GM23338 (cell line): ENCODE measurements at regions not wholly inside any gene's neighbourhood (a gene's known extent, or its start where the extent isn't known, plus 50 kb on each side); places are given as distances from the start of the nearest gene placed in this dataset.

Experiments used
- ATAC-seq: fragments of 200-7000 bp; cut with Tn5 transposase; 3 replicates; pipeline ENCODE4 v1.9.1; 2020
- DNase-seq: peaks from one replicate; pipeline ENCODE4 v3.0.0-alpha.2; 2015; ENCODE audit warnings: low spot score
- H2AFZ ChIP-seq: fragments of 200-600 bp; sonication (generic); 2 replicates; pipeline ENCODE4 v1.8.0; 2016; ENCODE audit warnings: antibody characterized with exemption, mild to moderate bottlenecking, moderate library complexity
- H3F3A ChIP-seq: fragments of 200-600 bp; sonication (generic); replicated peaks from 2 replicates; pipeline ENCODE4 v1.8.0; 2017; ENCODE audit warnings: antibody characterized with exemption, mixed run types, low read depth
- H3K27ac ChIP-seq: fragments of 200-600 bp; sonication (generic); 2 replicates; pipeline ENCODE4 v1.6.1; 2016; ENCODE audit warnings: low read depth
- H3K27me3 ChIP-seq: fragments of 200-600 bp; sonication (generic); 2 replicates; pipeline ENCODE4 v1.8.0; 2016; ENCODE audit warnings: mild to moderate bottlenecking, mixed run types, moderate library complexity; ENCODE audit not compliant: insufficient read depth
- H3K36me3 ChIP-seq: fragments of 200-600 bp; sonication (generic); 2 replicates; pipeline ENCODE4 v1.8.0; 2016; ENCODE audit warnings: mild to moderate bottlenecking; ENCODE audit not compliant: insufficient read depth
- H3K4me1 ChIP-seq: fragments of 200-600 bp; sonication (generic); 2 replicates; pipeline ENCODE4 v1.8.0; 2016; ENCODE audit warnings: mild to moderate bottlenecking, moderate library complexity; ENCODE audit not compliant: insufficient read depth
- H3K4me2 ChIP-seq: fragments of 200-600 bp; sonication (generic); 2 replicates; pipeline ENCODE4 v1.7.1; 2017; ENCODE audit warnings: mixed run types
- H3K4me3 ChIP-seq: fragments of 200-600 bp; sonication (generic); 2 replicates; pipeline ENCODE4 v1.6.1; 2016; ENCODE audit warnings: mixed run types
- H3K79me2 ChIP-seq: fragments of 200-600 bp; sonication (generic); replicated peaks from 2 replicates; pipeline ENCODE4 v1.8.0; 2017; ENCODE audit warnings: mild to moderate bottlenecking; ENCODE audit not compliant: insufficient read depth
- H3K9me2 ChIP-seq: fragments of 200-600 bp; sonication (generic); 2 replicates; pipeline ENCODE4 v1.8.0; 2017; ENCODE audit not compliant: insufficient read depth
- H4K20me1 ChIP-seq: fragments of 200-600 bp; sonication (generic); replicated peaks from 2 replicates; pipeline ENCODE4 v1.8.0; 2017; ENCODE audit warnings: mild to moderate bottlenecking; ENCODE audit not compliant: insufficient read depth
- H3K27ac Mint-ChIP-seq: 2 replicates; pipeline ENCODE4 v1.8.0; 2020; ENCODE audit warnings: inconsistent platforms, mild to moderate bottlenecking, moderate library complexity, mixed read lengths
- H3K27me3 Mint-ChIP-seq: 3 replicates; pipeline ENCODE4 v1.8.0; 2022; ENCODE audit warnings: low read depth, mild to moderate bottlenecking, moderate library complexity, mixed read lengths, inconsistent platforms; ENCODE audit not compliant: insufficient read depth, poor library complexity
- H3K36me3 Mint-ChIP-seq: 3 replicates; pipeline ENCODE4 v1.8.0; 2021; ENCODE audit warnings: low read depth, mild to moderate bottlenecking, inconsistent platforms, moderate library complexity, mixed read lengths
- H3K4me1 Mint-ChIP-seq: 3 replicates; pipeline ENCODE4 v1.8.0; 2020; ENCODE audit warnings: mild to moderate bottlenecking, inconsistent platforms, mixed read lengths
- H3K4me3 Mint-ChIP-seq: 3 replicates; pipeline ENCODE4 v1.8.0; 2021; ENCODE audit warnings: moderate library complexity, mild to moderate bottlenecking, inconsistent platforms, mixed read lengths
- H3K9me3 Mint-ChIP-seq: 3 replicates; pipeline ENCODE4 v1.8.0; 2020; ENCODE audit warnings: moderate library complexity, mild to moderate bottlenecking, inconsistent platforms, mixed read lengths
- CREB1 ChIP-seq: fragments of 250-450 bp; sonication (Bioruptor Pico); IDR thresholded peaks from 2 replicates; pipeline ENCODE4 v1.5.0; 2020; ENCODE audit warnings: low read depth, mild to moderate bottlenecking, moderate library complexity
- EZH2phosphoT487 ChIP-seq: fragments of 200-600 bp; sonication (generic); IDR thresholded peaks from one replicate; pipeline ENCODE4 v1.8.1; 2018; ENCODE audit warnings: antibody characterized with exemption; ENCODE audit not compliant: unreplicated experiment
- JUNB ChIP-seq: IDR thresholded peaks from one replicate; pipeline ENCODE4 v1.6.1; 2016; ENCODE audit warnings: antibody characterized with exemption; ENCODE audit not compliant: unreplicated experiment
- NANOG ChIP-seq: IDR thresholded peaks from 2 replicates; pipeline ENCODE4 v1.6.1; 2016; ENCODE audit warnings: antibody characterized with exemption, borderline replicate concordance
- POLR2AphosphoS5 ChIP-seq: IDR thresholded peaks from 2 replicates; pipeline ENCODE4 v1.6.1; 2016; ENCODE audit warnings: antibody characterized with exemption, low read depth
- STAT1 ChIP-seq: IDR thresholded peaks from one replicate; pipeline ENCODE4 v1.6.1; 2016; ENCODE audit warnings: antibody characterized with exemption; ENCODE audit not compliant: unreplicated experiment
- ZNF331 ChIP-seq: fragments of 250-450 bp; sonication (Bioruptor Pico); IDR thresholded peaks from 2 replicates; pipeline ENCODE4 v1.5.0; 2020; ENCODE audit warnings: low read depth, mild to moderate bottlenecking, moderate library complexity
- TF ChIP-seq, protein P1 (sequence below), 2 experiments: fragments of 200-600 bp in 1 of 2; sonication (generic) in 1 of 2; conservative IDR thresholded peaks; 2 replicates each; pipeline versions ENCODE4 v1.5.1 to v1.6.1; 2016 to 2017; ENCODE audit warnings: antibody characterized with exemption in 2 of 2, low read depth in 2 of 2, mild to moderate bottlenecking in 2 of 2, moderate library complexity in 1 of 2
- TF ChIP-seq, protein P2 (sequence below): fragments of 250-450 bp; sonication (Bioruptor Pico); IDR thresholded peaks from 2 replicates; pipeline ENCODE4 v1.5.0; 2020; ENCODE audit warnings: mild to moderate bottlenecking, moderate library complexity
- TF ChIP-seq, protein P3 (sequence below): IDR thresholded peaks from 2 replicates; pipeline ENCODE4 v1.6.1; 2016; ENCODE audit warnings: antibody characterized with exemption
- TF ChIP-seq, protein P4 (sequence below): IDR thresholded peaks from one replicate; pipeline ENCODE4 v1.6.1; 2018; ENCODE audit warnings: antibody characterized with exemption; ENCODE audit not compliant: unreplicated experiment

DNA sequence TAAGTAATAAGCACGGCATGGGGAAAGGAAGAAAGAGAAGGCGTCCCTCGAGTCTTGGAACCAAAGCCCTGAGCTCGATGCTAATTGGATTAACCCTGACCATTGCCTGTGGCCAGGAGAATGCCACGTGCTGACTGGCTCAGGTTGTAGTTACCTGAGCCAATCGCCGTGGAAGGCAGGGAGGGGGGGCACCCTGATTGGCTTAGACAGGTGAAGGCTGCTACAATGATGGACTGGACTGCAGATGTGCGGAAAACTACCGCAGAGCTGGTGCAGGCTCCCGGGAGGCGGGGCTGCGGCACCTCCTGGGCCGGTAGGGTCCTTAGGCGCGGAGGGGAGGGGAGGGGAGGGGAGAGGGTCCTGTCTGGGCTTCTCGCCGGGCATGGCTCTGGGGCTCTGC, 121.3 kb downstream of the TFAP2C start:
- Mint-ChIP-seq H3K4me3 (no peak overlapping the region), H3K36me3 (no peaks in the 10 kb centered on the region), H3K27ac (no peak overlapping the region), H3K27me3 (peaks cover 13% of the 10 kb centered on the region), H3K4me1 (peaks cover 45% of the 10 kb centered on the region), H3K9me3 (no peaks in the 10 kb centered on the region)
- H3K4me2 ChIP-seq, result peak overlapping the region; percentile 42; the same call in 1 of the 2 replicates
- DNase-seq (peak; percentile 87), ATAC-seq (peak; percentile 93)
- no peak overlapping the region for H3K27ac ChIP-seq
- H2AFZ ChIP-seq, result 0 out of 2 replicates have a peak overlapping the region, but pooled peaks have one; percentile 61
- TF ChIP-seq STAT1 (no peak), POLR2AphosphoS5 (no peak), NANOG (no peak), ZNF331 (CRISPR knock-in tag) (no peak), CREB1 (CRISPR knock-in tag) (no peak), JUNB (no peak), EZH2phosphoT487 (no peak)
- TF ChIP-seq, protein P1, sequence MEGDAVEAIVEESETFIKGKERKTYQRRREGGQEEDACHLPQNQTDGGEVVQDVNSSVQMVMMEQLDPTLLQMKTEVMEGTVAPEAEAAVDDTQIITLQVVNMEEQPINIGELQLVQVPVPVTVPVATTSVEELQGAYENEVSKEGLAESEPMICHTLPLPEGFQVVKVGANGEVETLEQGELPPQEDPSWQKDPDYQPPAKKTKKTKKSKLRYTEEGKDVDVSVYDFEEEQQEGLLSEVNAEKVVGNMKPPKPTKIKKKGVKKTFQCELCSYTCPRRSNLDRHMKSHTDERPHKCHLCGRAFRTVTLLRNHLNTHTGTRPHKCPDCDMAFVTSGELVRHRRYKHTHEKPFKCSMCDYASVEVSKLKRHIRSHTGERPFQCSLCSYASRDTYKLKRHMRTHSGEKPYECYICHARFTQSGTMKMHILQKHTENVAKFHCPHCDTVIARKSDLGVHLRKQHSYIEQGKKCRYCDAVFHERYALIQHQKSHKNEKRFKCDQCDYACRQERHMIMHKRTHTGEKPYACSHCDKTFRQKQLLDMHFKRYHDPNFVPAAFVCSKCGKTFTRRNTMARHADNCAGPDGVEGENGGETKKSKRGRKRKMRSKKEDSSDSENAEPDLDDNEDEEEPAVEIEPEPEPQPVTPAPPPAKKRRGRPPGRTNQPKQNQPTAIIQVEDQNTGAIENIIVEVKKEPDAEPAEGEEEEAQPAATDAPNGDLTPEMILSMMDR (conservative IDR thresholded peaks at IDR 0.05; ENCODE audit: low read depth in 2 of 2), result no peak
- TF ChIP-seq, protein P2, sequence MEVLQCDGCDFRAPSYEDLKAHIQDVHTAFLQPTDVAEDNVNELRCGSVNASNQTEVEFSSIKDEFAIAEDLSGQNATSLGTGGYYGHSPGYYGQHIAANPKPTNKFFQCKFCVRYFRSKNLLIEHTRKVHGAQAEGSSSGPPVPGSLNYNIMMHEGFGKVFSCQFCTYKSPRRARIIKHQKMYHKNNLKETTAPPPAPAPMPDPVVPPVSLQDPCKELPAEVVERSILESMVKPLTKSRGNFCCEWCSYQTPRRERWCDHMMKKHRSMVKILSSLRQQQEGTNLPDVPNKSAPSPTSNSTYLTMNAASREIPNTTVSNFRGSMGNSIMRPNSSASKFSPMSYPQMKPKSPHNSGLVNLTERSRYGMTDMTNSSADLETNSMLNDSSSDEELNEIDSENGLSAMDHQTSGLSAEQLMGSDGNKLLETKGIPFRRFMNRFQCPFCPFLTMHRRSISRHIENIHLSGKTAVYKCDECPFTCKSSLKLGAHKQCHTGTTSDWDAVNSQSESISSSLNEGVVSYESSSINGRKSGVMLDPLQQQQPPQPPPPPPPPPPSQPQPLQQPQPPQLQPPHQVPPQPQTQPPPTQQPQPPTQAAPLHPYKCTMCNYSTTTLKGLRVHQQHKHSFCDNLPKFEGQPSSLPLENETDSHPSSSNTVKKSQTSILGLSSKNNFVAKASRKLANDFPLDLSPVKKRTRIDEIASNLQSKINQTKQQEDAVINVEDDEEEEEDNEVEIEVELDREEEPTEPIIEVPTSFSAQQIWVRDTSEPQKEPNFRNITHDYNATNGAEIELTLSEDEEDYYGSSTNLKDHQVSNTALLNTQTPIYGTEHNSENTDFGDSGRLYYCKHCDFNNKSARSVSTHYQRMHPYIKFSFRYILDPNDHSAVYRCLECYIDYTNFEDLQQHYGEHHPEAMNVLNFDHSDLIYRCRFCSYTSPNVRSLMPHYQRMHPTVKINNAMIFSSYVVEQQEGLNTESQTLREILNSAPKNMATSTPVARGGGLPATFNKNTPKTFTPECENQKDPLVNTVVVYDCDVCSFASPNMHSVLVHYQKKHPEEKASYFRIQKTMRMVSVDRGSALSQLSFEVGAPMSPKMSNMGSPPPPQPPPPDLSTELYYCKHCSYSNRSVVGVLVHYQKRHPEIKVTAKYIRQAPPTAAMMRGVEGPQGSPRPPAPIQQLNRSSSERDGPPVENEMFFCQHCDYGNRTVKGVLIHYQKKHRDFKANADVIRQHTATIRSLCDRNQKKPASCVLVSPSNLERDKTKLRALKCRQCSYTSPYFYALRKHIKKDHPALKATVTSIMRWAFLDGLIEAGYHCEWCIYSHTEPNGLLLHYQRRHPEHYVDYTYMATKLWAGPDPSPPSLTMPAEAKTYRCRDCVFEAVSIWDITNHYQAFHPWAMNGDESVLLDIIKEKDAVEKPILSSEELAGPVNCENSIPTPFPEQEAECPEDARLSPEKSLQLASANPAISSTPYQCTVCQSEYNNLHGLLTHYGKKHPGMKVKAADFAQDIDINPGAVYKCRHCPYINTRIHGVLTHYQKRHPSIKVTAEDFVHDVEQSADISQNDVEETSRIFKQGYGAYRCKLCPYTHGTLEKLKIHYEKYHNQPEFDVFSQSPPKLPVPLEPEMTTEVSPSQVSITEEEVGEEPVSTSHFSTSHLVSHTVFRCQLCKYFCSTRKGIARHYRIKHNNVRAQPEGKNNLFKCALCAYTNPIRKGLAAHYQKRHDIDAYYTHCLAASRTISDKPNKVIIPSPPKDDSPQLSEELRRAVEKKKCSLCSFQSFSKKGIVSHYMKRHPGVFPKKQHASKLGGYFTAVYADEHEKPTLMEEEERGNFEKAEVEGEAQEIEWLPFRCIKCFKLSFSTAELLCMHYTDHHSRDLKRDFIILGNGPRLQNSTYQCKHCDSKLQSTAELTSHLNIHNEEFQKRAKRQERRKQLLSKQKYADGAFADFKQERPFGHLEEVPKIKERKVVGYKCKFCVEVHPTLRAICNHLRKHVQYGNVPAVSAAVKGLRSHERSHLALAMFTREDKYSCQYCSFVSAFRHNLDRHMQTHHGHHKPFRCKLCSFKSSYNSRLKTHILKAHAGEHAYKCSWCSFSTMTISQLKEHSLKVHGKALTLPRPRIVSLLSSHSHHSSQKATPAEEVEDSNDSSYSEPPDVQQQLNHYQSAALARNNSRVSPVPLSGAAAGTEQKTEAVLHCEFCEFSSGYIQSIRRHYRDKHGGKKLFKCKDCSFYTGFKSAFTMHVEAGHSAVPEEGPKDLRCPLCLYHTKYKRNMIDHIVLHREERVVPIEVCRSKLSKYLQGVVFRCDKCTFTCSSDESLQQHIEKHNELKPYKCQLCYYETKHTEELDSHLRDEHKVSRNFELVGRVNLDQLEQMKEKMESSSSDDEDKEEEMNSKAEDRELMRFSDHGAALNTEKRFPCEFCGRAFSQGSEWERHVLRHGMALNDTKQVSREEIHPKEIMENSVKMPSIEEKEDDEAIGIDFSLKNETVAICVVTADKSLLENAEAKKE (CRISPR knock-in tag), result no peak
- TF ChIP-seq, protein P3, sequence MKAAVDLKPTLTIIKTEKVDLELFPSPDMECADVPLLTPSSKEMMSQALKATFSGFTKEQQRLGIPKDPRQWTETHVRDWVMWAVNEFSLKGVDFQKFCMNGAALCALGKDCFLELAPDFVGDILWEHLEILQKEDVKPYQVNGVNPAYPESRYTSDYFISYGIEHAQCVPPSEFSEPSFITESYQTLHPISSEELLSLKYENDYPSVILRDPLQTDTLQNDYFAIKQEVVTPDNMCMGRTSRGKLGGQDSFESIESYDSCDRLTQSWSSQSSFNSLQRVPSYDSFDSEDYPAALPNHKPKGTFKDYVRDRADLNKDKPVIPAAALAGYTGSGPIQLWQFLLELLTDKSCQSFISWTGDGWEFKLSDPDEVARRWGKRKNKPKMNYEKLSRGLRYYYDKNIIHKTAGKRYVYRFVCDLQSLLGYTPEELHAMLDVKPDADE, result no peak
- TF ChIP-seq, protein P4, sequence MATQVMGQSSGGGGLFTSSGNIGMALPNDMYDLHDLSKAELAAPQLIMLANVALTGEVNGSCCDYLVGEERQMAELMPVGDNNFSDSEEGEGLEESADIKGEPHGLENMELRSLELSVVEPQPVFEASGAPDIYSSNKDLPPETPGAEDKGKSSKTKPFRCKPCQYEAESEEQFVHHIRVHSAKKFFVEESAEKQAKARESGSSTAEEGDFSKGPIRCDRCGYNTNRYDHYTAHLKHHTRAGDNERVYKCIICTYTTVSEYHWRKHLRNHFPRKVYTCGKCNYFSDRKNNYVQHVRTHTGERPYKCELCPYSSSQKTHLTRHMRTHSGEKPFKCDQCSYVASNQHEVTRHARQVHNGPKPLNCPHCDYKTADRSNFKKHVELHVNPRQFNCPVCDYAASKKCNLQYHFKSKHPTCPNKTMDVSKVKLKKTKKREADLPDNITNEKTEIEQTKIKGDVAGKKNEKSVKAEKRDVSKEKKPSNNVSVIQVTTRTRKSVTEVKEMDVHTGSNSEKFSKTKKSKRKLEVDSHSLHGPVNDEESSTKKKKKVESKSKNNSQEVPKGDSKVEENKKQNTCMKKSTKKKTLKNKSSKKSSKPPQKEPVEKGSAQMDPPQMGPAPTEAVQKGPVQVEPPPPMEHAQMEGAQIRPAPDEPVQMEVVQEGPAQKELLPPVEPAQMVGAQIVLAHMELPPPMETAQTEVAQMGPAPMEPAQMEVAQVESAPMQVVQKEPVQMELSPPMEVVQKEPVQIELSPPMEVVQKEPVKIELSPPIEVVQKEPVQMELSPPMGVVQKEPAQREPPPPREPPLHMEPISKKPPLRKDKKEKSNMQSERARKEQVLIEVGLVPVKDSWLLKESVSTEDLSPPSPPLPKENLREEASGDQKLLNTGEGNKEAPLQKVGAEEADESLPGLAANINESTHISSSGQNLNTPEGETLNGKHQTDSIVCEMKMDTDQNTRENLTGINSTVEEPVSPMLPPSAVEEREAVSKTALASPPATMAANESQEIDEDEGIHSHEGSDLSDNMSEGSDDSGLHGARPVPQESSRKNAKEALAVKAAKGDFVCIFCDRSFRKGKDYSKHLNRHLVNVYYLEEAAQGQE, result no peak
- H4K20me1 ChIP-seq, result no peaks in the 10 kb centered on the region
- no peaks in the 10 kb centered on the region for H3K79me2 ChIP-seq
- no peaks in the 10 kb centered on the region for H3K36me3 ChIP-seq
- H3K4me1 ChIP-seq, result peaks cover 35% of the 10 kb centered on the region
- H3K27me3 ChIP-seq, result peaks cover 16% of the 10 kb centered on the region; the same call in 1 of the 2 replicates
- peaks cover 5% of the 10 kb centered on the region for H3F3A ChIP-seq
- H3K4me3 ChIP-seq, result no peak overlapping the region
- peaks cover 4% of the 10 kb centered on the region; the same call in 1 of the 2 replicates for H3K9me2 ChIP-seq
